HG02852 (cell line): ENCODE measurements at regions not wholly inside any gene's neighbourhood (a gene's known extent, or its start where the extent isn't known, plus 50 kb on each side); places are given as distances from the start of the nearest gene placed in this dataset.
"Not testable (repeated sequence)": the region's sequence is repeated elsewhere in the genome, so short reads cannot be mapped to it uniquely, and the experiment has no call there.

Experiments used
- ATAC-seq: cut with Tn5 transposase; IDR thresholded peaks from one replicate; pipeline ENCODE4 v1.9.1; 2021; ENCODE audit warnings: mild to moderate bottlenecking, moderate library complexity; ENCODE audit not compliant: unreplicated experiment

- ATAC-seq: no peak
Observed at GRCh38 chr4:128653527-128654444, 155.7 kb upstream of the JADE1 start.

GRCh38 chr4:128649575-128650205 is 159.8 kb upstream of the JADE1 start:
- no peak for ATAC-seq

- no peak for ATAC-seq
Observed at GRCh38 chr4:128649161-128649560, 160.3 kb upstream of the JADE1 start.

- ATAC-seq: no peak
Observed at GRCh38 chr4:128648021-128648420, 161.5 kb upstream of the JADE1 start.

GRCh38 chr4:128646893-128647292 is 162.6 kb upstream of the JADE1 start:
- not testable (repeated sequence) for ATAC-seq

- ATAC-seq: not testable (repeated sequence)
Observed at GRCh38 chr4:128644693-128645654, 164.5 kb upstream of the JADE1 start.

- ATAC-seq: not testable (repeated sequence)
Observed at GRCh38 chr4:128644107-128644506, 165.4 kb upstream of the JADE1 start.

- ATAC-seq: not testable (repeated sequence)
Observed at GRCh38 chr4:128641566-128641965, 167.9 kb upstream of the JADE1 start.

GRCh38 chr4:128639541-128640270 is 169.8 kb upstream of the JADE1 start:
- ATAC-seq: no peak

- no peak for ATAC-seq
Observed at GRCh38 chr4:128636906-128637305, 172.6 kb upstream of the JADE1 start.

- no peak for ATAC-seq
Observed at GRCh38 chr4:128635955-128636560, 173.4 kb upstream of the JADE1 start.

GRCh38 chr4:128635141-128635954 is 174.2 kb upstream of the JADE1 start:
- no peak for ATAC-seq

- no peak for ATAC-seq
Observed at GRCh38 chr4:128633067-128633466, 176.4 kb upstream of the JADE1 start.

- no peak for ATAC-seq
Observed at GRCh38 chr4:128630871-128631270, 178.6 kb upstream of the JADE1 start.

GRCh38 chr4:128623508-128624215 is 185.8 kb upstream of the JADE1 start:
- ATAC-seq: no peak

GRCh38 chr4:128620279-128620965 is 189.1 kb upstream of the JADE1 start:
- not testable (repeated sequence) for ATAC-seq

GRCh38 chr4:128615197-128615596 is 194.3 kb upstream of the JADE1 start:
- ATAC-seq: no peak

GRCh38 chr4:128608006-128608405 is 201.5 kb upstream of the JADE1 start:
- ATAC-seq: no peak
